ENCODE measurements at regions not wholly inside any gene's neighbourhood (a gene's known extent, or its start where the extent isn't known, plus 50 kb on each side); places are given as distances from the start of the nearest gene placed in this dataset.
"Not testable (repeated sequence)": the region's sequence is repeated elsewhere in the genome, so short reads cannot be mapped to it uniquely, and the experiment has no call there.

DNA sequence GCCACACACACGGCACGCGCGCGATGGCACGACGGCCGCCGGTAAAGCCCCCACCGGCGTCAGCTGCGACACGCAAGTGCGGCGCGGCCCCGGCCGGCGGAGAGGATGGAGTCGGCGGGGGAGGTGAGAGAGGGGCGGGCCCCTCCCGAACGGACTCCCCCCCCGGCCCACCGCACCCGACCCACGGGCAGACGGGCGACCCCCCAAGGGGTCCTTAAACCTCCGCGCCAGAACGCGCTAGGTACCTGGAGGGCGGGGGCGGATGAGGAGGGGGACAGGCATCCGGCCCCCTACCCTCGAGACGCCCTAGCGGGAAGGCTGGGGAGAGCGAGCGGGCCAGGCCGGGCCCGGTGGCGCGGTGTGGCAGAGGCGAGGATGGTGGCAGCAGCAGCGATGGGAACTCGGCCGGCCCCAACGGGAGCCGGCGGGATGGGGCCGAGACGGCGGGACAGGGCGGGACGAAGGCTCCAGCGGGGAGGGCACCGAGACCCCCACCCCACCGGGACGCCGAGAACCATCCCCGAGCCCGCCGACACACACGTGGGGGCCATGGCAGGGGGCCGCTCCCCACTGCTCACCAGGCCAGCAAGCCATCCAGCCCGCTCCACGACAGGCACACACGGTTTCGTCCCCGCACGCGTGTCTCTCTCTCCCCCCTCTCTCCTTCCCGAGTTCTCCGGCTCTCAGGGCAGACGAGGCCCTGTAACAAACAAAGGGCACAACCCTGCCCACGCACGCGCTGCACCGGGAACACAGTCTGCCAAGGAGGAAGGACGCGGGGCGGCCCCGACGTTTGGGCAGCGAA, 1515.4 kb upstream of the DEFB115 start:
- no peak for DNase-seq (ENCODE audit: low read depth)
- H3K4me3 ChIP-seq (ENCODE audit: low read length) = no peak overlapping the region

DNA sequence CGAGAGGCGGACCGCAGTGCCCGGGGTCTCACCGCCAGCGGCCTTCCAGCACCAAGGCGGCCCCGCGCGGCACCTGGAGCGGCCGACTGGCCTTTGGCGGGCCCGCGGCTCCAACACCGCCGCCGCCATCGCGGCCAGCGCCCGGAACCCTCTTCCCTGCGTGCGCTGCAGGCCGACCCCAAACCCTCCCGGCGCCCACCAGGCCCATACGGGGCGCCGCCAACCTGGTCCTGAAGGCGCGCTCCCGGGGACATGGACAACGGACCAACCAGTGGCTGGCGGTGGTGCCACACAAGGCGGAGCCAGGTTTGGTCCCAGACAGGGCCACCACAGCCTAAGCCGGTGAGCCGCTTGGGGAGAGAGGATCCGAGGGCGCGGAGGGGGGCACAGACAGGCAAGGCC, 1514.8 kb upstream of the DEFB115 start:
- no peak for DNase-seq (ENCODE audit: low read depth)
- H3K4me3 ChIP-seq (ENCODE audit: low read length) = no peak overlapping the region
- TF ChIP-seq CTCF (conservative IDR thresholded peaks at IDR 0.05; ENCODE audit: low read length) = no peak

More for the DNA sequence above, 1515.4 kb upstream of the DEFB115 start:
- no peak for TF ChIP-seq CTCF (conservative IDR thresholded peaks at IDR 0.05; ENCODE audit: low read length)

GRCh38 chr20:29743101-29743931, 1514.1 kb upstream of the DEFB115 start:
- DNase-seq (ENCODE audit: low read depth) = no peak
- no peak for TF ChIP-seq CTCF (conservative IDR thresholded peaks at IDR 0.05; ENCODE audit: low read length)

GRCh38 chr20:29744071-29744470, 1513.4 kb upstream of the DEFB115 start:
- no peak for TF ChIP-seq CTCF (conservative IDR thresholded peaks at IDR 0.05; ENCODE audit: low read length)
- H3K4me3 ChIP-seq (ENCODE audit: low read length) = no peak overlapping the region

More at GRCh38 chr20:29743101-29743931, 1514.1 kb upstream of the DEFB115 start:
- no peak overlapping the region for H3K4me3 ChIP-seq (ENCODE audit: low read length)

GRCh38 chr20:29745534-29746245, 1511.8 kb upstream of the DEFB115 start:
- DNase-seq (ENCODE audit: low read depth); H3K4me3 ChIP-seq (ENCODE audit: low read length): not testable (repeated sequence)

More at GRCh38 chr20:29744071-29744470, 1513.4 kb upstream of the DEFB115 start:
- no peak for DNase-seq (ENCODE audit: low read depth)

- no peak for TF ChIP-seq CTCF (conservative IDR thresholded peaks at IDR 0.05; ENCODE audit: low read length)
- no peak overlapping the region for H3K4me3 ChIP-seq (ENCODE audit: low read length)
- DNase-seq (ENCODE audit: low read depth) = no peak
Observed at GRCh38 chr20:29750268-29750899, 1507.1 kb upstream of the DEFB115 start.

GRCh38 chr20:29752644-29753425, 1504.6 kb upstream of the DEFB115 start:
- DNase-seq (ENCODE audit: low read depth); H3K4me3 ChIP-seq (ENCODE audit: low read length): not testable (repeated sequence)

DNA sequence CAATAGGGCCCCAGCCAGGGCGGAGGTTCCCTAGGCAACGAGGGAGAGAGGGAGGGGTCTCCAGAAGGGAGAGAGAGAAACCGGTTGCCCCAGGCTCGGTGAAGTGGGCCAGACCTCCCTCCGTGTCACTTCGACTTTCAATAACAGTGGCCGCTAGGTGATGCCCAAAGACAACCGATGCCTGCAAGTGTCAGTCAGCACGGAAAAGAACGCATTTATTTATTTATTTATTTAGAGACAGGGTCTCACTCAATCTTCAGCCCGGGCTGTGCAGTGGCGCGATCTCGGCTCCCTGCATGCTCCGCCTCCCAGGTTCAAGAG, 1504.1 kb upstream of the DEFB115 start:
- not testable (repeated sequence) for DNase-seq (ENCODE audit: low read depth); H3K4me3 ChIP-seq (ENCODE audit: low read length)

DNA sequence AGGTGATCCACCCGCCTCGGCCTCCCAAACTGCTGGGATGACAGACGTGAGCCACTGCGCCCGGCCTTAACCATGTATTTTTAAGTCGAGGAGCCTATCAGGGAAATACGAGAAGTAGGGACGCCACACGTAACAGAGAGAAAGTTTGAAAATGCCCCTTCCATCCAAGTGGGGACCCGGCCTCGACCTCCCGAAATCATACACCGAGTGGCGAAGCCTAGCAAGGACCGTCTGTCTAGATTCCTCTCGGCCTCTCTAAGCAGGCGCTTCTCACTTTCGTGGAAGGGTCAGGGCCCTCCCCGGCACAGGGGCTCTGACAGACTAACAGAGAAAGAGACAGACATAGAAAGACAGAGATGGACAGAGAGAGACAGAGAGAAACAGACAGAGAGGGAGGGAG, 1503.6 kb upstream of the DEFB115 start:
- not testable (repeated sequence) for DNase-seq (ENCODE audit: low read depth); H3K4me3 ChIP-seq (ENCODE audit: low read length)

DNA sequence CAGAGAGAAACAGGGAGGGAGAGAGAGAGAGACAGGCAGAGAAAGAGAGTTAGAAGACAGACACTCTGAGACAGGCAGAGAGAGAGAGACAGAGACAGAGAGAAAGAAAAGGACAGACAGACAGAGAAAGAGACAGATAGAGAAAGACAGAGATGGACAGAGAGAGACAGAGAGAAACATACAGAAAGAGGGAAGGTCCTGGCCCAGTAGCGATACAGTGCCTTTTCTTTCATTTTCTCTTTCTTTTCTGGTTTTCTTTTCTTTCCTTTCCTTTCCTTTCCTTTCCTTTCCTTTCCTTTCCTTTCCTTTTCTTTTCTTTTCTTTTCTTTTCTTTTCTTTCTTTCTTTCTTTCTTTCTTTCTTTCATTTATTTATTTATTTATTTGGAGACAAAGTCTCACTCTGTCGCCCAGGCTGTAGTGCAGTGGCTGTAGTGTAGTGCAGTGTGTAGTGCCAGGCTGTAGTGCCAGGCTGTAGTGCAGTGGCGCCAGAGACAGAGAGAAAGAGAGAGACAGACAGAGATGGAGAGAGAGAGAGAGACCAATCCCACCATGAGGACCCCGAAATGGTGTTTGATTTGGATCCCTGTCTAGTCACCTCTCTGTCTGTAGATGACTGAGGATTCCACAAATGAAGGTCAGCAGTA, 1501.5 kb upstream of the DEFB115 start:
- not testable (repeated sequence) for H3K4me3 ChIP-seq (ENCODE audit: low read length); DNase-seq (ENCODE audit: low read depth)
